ENCODE measurements at regions not wholly inside any gene's neighbourhood (a gene's known extent, or its start where the extent isn't known, plus 50 kb on each side); places are given as distances from the start of the nearest gene placed in this dataset.

DNA sequence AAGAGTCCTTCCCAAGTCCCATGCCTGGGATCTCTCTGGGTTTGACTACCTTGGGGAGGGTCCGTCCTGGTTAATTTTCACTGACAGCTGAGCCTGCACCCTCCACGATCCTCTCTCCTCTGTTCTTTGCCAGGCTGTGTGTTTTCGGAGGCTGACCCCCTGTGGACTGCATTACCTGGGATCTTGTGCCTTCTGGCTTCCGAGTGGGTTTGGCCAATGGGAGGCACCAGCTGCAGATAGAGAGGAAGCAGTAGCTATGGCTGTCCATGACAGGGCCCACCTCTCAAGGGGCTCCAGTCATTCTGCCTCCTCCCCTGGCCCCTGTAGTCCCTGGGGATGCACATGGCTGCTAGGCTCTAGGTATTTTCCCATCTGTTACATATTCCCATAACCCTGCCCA is 285.0 kb downstream of the DMRT2 start:
- no peaks in the 10 kb centered on the region for H3K27me3 ChIP-seq (ENCODE audit: control insufficient read depth, extremely low read depth, insufficient read depth, low read length)
- H3K79me2 ChIP-seq (ENCODE audit: control insufficient read depth, insufficient read depth, low read length), result no peaks in the 10 kb centered on the region
- no peaks in the 10 kb centered on the region for H3K36me3 ChIP-seq (ENCODE audit: control insufficient read depth in 2 of 2, extremely low read depth in 1 of 2, insufficient read depth in 2 of 2, low read length in 2 of 2)
- no peak for DNase-seq (ENCODE audit: low read depth, low spot score)
- H3K4me1 ChIP-seq (ENCODE audit: control insufficient read depth, extremely low read depth, insufficient read depth, low read length), result no peaks in the 10 kb centered on the region
- no peaks in the 10 kb centered on the region for H3K9me1 ChIP-seq (ENCODE audit: control insufficient read depth, extremely low read depth, insufficient read depth, low read length)
- TF ChIP-seq, protein P1, sequence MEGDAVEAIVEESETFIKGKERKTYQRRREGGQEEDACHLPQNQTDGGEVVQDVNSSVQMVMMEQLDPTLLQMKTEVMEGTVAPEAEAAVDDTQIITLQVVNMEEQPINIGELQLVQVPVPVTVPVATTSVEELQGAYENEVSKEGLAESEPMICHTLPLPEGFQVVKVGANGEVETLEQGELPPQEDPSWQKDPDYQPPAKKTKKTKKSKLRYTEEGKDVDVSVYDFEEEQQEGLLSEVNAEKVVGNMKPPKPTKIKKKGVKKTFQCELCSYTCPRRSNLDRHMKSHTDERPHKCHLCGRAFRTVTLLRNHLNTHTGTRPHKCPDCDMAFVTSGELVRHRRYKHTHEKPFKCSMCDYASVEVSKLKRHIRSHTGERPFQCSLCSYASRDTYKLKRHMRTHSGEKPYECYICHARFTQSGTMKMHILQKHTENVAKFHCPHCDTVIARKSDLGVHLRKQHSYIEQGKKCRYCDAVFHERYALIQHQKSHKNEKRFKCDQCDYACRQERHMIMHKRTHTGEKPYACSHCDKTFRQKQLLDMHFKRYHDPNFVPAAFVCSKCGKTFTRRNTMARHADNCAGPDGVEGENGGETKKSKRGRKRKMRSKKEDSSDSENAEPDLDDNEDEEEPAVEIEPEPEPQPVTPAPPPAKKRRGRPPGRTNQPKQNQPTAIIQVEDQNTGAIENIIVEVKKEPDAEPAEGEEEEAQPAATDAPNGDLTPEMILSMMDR (optimal IDR thresholded peaks at IDR 0.05 in 1 of 3, IDR thresholded peaks at IDR 0.05 in 1 of 3, conservative IDR thresholded peaks at IDR 0.05 in 1 of 3; ENCODE audit: extremely low read depth in 1 of 3, insufficient read depth in 2 of 3, low read length in 3 of 3), result no peak
- TF ChIP-seq EZH2 (IDR thresholded peaks at IDR 0.05; ENCODE audit: low read length), result no peak
- H2AFZ ChIP-seq (ENCODE audit: control insufficient read depth, low read length), result no peak overlapping the region
- H3K4me3 ChIP-seq (ENCODE audit: control insufficient read depth in 2 of 3, extremely low read depth in 1 of 3, insufficient read depth in 2 of 3, low read depth in 1 of 3, low read length in 3 of 3), result no peak overlapping the region
- H3K27ac ChIP-seq (ENCODE audit: control insufficient read depth, insufficient read depth, low read length), result no peak overlapping the region
- H3K4me2 ChIP-seq (ENCODE audit: control insufficient read depth, extremely low read depth, insufficient read depth, low read depth, low read length), result no peak overlapping the region
- dilution Hi-C loops (cut with MboI; ENCODE audit: extremely low pct_ligation_motif_present, low sequenced_read_pairs), result no loop called here
- no peak for FAIRE-seq
- no peaks in the 10 kb centered on the region for H3K9me3 ChIP-seq (ENCODE audit: control insufficient read depth, low read depth, low read length)
- H4K20me1 ChIP-seq (ENCODE audit: control insufficient read depth, extremely low read depth, insufficient read depth, low read length), result no peaks in the 10 kb centered on the region
- no peak overlapping the region for H3K9ac ChIP-seq (ENCODE audit: control insufficient read depth, extremely low read depth, insufficient read depth, low read length)

DNA sequence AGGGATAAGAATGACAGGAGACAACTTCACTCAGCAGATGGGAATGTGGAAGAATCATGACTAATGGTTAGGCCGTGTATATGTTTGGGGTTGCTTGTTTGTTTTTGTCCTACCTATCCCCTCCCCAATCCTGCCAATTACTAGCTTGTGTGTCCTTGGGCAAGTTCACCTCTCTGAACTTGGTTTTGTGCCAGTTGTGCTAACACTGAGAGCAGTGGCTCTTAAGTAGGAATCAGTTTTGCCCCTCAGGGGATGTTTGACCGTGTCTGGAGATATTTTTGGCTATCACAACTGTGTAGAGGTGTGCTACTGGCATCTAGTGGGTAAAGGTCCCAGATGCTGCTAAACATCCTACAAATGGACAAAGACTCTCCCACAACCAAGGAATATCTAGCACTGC is 287.0 kb downstream of the DMRT2 start:
- DNase-seq (ENCODE audit: low read depth, low spot score), result no peak
- dilution Hi-C loops (cut with MboI; ENCODE audit: extremely low pct_ligation_motif_present, low sequenced_read_pairs), result no loop called here
- FAIRE-seq, result no peak

More for the DNA sequence above, 287.0 kb downstream of the DMRT2 start:
- no peak overlapping the region for H2AFZ ChIP-seq (ENCODE audit: control insufficient read depth, low read length)
- H4K20me1 ChIP-seq (ENCODE audit: control insufficient read depth, extremely low read depth, insufficient read depth, low read length), result no peaks in the 10 kb centered on the region
- H3K4me3 ChIP-seq (ENCODE audit: control insufficient read depth in 2 of 3, extremely low read depth in 1 of 3, insufficient read depth in 2 of 3, low read depth in 1 of 3, low read length in 3 of 3), result no peak overlapping the region
- H3K36me3 ChIP-seq (ENCODE audit: control insufficient read depth in 2 of 2, extremely low read depth in 1 of 2, insufficient read depth in 2 of 2, low read length in 2 of 2), result no peaks in the 10 kb centered on the region
- no peaks in the 10 kb centered on the region for H3K79me2 ChIP-seq (ENCODE audit: control insufficient read depth, insufficient read depth, low read length)
- H3K9me1 ChIP-seq (ENCODE audit: control insufficient read depth, extremely low read depth, insufficient read depth, low read length), result no peaks in the 10 kb centered on the region
- H3K27me3 ChIP-seq (ENCODE audit: control insufficient read depth, extremely low read depth, insufficient read depth, low read length), result no peaks in the 10 kb centered on the region
- H3K9me3 ChIP-seq (ENCODE audit: control insufficient read depth, low read depth, low read length), result no peaks in the 10 kb centered on the region
- H3K4me2 ChIP-seq (ENCODE audit: control insufficient read depth, extremely low read depth, insufficient read depth, low read depth, low read length), result no peak overlapping the region
- no peak overlapping the region for H3K9ac ChIP-seq (ENCODE audit: control insufficient read depth, extremely low read depth, insufficient read depth, low read length)
- H3K4me1 ChIP-seq (ENCODE audit: control insufficient read depth, extremely low read depth, insufficient read depth, low read length), result no peaks in the 10 kb centered on the region
- no peak for TF ChIP-seq EZH2 (IDR thresholded peaks at IDR 0.05; ENCODE audit: low read length)
- TF ChIP-seq, protein P1 (optimal IDR thresholded peaks at IDR 0.05 in 1 of 3, IDR thresholded peaks at IDR 0.05 in 1 of 3, conservative IDR thresholded peaks at IDR 0.05 in 1 of 3; ENCODE audit: extremely low read depth in 1 of 3, insufficient read depth in 2 of 3, low read length in 3 of 3), result peak in 1 of 3 experiments; percentile 13
- no peak overlapping the region for H3K27ac ChIP-seq (ENCODE audit: control insufficient read depth, insufficient read depth, low read length)
